CMK (cell line): ENCODE measurements at regions not wholly inside any gene's neighbourhood (a gene's known extent, or its start where the extent isn't known, plus 50 kb on each side); places are given as distances from the start of the nearest gene placed in this dataset.

Experiments used
- DNase-seq: peaks from one replicate; pipeline ENCODE4 v3.0.0-alpha.2; 2010; ENCODE audit warnings: low read depth

- no peak for DNase-seq
Measured at GRCh38 chrX:45400027-45400779, 199.5 kb upstream of the DIPK2B start.

DNA sequence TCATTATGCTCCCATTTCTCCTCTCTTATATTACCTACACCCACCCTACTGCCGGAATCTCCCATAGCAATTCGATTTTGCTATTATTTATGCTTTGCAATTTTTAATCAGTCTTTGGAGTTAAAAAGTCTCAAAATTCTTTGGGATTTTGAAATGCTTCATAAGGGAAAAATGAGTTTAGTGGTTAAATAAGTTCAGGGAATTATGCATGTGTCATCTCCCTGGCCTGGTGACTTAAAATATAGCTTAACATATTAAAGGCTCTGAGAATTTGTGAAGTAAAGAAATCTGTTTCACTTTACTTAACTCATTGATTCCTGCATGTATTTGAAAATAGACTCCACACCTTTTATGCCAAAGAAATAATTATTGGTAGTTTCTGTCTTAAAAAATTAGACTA, 185.1 kb upstream of the DIPK2B start:
- DNase-seq, result no peak

GRCh38 chrX:45381841-45382240, 181.2 kb upstream of the DIPK2B start:
- DNase-seq, result no peak

- no peak for DNase-seq
Measured at GRCh38 chrX:45381366-45381765, 180.7 kb upstream of the DIPK2B start.

GRCh38 chrX:45379236-45379635, 178.6 kb upstream of the DIPK2B start:
- DNase-seq, result no peak

DNA sequence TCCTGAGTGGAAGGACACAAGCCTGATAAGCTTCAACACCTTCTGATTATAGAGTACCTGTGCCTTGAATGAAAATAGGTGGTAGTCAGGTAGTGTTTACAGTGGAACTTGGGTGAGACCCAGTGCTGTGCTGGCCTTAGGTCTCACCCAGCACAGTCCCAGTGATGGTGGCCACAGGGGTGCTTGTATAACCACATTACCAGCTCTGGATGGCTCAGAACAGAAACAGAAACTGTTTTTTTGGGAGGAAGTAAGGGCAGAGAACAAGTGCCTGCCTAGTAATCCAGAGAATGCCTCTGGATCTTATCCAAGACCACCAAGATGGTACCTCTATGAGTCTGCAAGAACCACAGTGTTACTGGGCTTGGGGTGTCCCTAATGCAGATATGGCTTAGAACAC, 171.5 kb upstream of the DIPK2B start:
- DNase-seq, result no peak

GRCh38 chrX:45368705-45369104, 168.0 kb upstream of the DIPK2B start:
- no peak for DNase-seq

GRCh38 chrX:45363596-45363995, 162.9 kb upstream of the DIPK2B start:
- no peak for DNase-seq

GRCh38 chrX:45360571-45360970, 159.9 kb upstream of the DIPK2B start:
- DNase-seq, result no peak

DNA sequence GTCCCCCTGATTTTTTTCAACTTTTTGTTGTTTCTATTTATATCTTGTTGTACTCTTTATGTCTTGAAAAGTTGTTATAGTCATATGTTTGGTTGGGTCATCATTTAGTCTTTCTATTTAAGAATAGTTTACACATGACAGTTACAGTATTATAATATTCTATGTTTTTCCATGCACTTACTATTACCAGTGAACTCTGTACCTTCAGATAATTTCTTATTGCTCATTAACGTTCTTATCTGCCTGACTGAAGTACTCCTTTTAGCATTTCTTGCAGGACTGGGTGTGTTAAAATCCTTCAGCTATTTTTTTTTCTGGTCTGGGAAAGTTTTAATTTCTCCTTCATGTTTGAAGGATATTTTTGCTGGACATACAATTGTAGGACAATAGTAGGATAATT, 157.7 kb upstream of the DIPK2B start:
- DNase-seq, result no peak

DNA sequence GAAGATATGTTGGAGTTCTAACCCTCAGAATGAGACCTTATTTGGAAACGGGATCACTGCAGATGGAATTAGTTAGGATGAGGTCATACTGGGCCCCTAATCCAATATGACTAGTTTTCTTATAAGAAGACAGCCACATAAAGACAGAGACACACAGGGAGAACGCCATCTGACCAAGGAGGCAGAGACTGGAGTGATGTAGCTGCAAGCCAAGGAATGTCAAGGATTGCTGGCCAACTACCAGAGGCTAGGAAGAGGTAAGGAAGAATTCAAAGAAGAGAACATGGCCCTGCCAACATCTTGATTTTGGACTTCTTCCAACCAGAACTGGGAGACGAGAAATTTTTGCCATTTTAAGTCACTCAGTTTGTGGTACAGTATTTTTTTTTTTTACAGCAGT, 152.8 kb upstream of the DIPK2B start:
- no peak for DNase-seq

GRCh38 chrX:45352611-45353010, 151.9 kb upstream of the DIPK2B start:
- DNase-seq, result no peak

DNA sequence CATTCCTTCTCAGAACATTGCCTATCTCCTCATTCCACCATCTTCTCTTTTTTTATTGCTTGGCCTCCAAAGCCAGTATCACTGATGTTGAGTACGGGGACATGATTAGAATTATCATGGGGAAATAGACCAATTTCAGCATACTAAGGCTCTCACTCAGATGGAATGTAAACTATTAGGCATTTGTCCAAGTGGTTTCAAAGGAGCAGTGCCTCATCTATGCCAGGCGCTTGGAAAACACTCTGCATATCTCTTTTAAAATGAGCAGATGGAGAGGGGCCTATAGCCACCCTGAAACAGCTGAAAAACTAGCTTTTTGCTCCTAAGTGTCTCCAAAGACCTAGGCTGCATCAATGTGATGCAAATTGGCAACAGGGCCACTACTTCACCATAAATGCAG, 150.8 kb upstream of the DIPK2B start:
- no peak for DNase-seq

GRCh38 chrX:45348296-45348695, 147.6 kb upstream of the DIPK2B start:
- DNase-seq, result no peak

GRCh38 chrX:45347877-45348276, 147.2 kb upstream of the DIPK2B start:
- no peak for DNase-seq

- no peak for DNase-seq
Measured at GRCh38 chrX:45344594-45344993, 143.9 kb upstream of the DIPK2B start.

DNA sequence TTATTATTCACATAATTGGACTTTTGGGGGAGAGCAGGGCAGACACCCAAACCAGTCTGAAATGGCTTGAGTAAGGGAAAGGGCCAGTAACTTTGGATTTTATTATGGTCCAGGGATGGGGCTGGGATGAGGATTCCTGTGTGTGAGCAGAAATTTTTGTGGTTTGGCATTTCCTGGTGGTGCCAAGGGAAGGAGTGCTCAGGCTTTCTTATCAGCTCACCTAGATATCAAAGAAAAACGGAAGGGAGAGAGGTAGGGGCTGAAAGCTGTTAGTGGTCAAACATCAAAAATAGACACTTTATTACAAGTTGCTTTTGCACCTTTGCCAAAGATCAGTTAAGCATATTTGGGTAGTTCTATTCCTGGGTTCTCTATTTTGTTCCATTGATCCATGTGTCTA, 128.5 kb upstream of the DIPK2B start:
- DNase-seq, result no peak

DNA sequence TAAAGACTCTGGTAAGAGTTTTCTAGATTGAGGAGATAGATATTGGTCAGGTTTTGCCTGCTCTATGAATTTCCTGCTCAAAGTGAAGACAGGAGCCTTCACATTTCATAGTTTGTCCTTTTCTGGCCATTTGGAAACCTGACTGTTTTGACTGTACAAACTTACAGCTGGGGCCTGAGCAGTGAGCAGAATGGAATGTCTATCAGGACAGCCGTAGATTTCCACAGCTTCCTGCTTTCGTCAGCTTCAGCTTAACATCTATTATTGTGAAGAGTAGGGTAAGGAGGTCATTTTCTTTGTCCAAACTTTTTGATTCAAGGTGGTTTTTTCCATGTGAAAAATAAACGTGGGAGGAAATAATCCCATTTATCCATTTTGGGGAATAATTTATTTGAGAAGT, 124.3 kb upstream of the DIPK2B start:
- no peak for DNase-seq

DNA sequence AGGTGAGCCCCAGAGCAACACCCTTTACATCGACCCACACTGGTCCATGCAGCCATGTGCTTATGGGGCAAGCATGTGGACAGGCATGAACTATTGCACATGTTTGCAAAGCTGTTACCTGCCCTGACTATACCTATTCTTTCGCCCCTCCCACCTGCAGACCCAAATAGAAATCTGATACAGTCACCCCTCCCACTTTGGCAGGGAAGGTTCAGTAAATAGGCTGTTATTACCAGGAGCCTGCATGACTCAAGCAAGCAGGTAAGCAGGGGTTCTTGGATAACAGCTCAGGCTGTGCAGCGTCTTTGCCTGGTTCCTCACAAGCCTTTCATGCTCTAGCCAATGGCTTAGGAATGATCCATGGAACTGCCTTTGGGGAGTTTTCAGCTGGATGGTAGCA, 122.7 kb upstream of the DIPK2B start:
- no peak for DNase-seq

DNA sequence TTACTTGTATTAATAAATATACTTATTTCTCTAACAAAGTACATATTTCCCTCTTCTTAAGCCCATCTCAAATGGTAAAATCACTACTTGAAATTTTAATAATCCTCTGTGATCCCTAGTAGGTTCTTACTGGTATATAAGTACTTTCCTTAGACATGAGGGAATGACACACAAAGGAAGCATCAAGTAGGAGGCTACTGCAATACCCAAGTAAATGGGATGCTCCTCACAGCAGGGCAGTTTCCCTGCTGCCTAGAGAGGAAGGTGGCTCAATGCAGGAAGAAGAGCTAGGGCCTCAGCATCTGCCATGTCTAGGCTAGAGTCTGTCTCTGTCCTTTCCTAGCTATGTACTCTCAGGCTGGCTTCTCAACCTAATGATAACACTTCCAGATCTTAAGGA, 122.1 kb upstream of the DIPK2B start:
- DNase-seq, result no peak

DNA sequence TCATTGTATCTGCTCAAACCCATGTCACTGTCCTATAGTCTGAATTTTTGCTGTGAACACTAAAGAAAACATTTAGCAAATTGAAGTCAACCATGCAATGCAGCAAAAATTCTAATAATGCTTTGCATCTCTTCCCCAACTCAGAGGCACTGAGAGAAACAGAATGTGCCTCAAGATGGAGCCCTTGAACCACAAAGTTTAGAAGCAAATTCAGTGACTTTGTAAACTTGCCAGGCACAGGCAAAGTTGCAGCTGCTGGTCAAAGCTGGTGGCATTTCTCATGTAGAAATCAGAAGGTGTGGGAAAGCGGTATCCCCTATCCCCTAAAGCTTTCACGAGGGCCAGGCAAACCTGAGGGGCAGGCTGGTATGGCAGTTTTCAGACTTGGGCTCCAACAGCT, 121.7 kb upstream of the DIPK2B start:
- no peak for DNase-seq

- DNase-seq, result no peak
Measured at GRCh38 chrX:45320191-45320590, 119.5 kb upstream of the DIPK2B start.

DNA sequence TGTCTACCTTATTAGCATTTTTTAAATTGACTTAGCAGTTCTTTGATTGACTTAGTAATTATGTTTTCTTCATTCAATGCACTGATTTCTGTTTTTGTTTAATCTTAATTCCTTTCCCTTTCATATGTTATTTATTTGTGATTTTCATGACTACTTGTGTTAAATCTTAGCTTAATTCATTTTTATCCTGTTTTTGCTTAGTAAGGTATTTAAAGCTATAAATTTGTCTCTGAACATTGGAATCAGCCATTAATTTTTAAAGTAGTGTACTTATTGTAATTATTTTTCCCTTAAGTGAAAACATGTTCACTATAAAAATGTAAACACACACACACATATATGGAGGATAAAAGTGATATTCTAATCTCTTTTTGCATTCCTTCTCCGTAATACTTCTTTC, 109.1 kb upstream of the DIPK2B start:
- DNase-seq, result no peak

GRCh38 chrX:45309096-45309495, 108.4 kb upstream of the DIPK2B start:
- no peak for DNase-seq

DNA sequence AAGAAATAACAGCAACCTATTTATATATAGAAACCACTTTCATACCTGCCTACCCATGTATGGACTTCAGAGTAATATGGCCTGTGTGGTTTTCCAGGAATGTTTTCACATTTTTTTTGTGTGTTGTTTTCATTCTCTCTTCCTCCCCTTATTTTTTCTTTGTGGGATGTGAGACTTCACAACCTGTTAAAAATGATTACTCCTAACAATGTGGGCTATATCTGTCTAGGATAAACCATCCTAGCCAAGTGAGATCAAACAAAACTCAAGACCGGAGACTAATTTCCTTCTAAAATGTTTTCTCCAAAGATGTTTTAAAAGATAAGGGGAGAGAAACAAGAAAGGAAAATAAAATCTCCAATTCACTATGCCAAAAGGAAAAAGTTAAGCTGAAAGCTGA, 106.1 kb upstream of the DIPK2B start:
- DNase-seq, result no peak
